ENCODE measurements at regions not wholly inside any gene's neighbourhood (a gene's known extent, or its start where the extent isn't known, plus 50 kb on each side); places are given as distances from the start of the nearest gene placed in this dataset.

DNA sequence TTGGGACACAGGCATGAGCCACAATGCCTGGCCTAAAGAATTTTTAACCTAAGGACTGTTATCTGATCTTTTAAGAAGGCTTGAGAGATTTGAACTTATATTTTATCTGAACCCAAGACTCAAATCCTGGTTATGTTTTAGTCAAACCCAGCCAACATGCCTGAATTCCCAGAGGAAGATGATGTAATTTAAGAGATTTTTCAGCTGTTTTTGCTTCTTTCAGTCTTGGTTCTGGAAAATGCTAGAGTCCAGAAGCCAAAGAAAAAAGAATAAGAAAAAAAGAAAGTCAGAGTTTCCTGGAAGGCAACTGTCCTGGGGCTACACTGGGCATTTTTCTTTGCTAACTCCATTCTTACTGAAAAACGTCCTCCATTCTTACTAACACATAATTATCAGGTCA lies 85.8 kb downstream of the SNX18 start:
- H3K9ac ChIP-seq (ENCODE audit: control insufficient read depth, extremely low read depth, insufficient read depth, low read length), result no peak overlapping the region
- no peaks in the 10 kb centered on the region for H3K79me2 ChIP-seq (ENCODE audit: control insufficient read depth, insufficient read depth, low read length)
- H3K27me3 ChIP-seq (ENCODE audit: control insufficient read depth, extremely low read depth, insufficient read depth, low read length), result no peaks in the 10 kb centered on the region
- H3K4me3 ChIP-seq (ENCODE audit: control insufficient read depth in 2 of 3, extremely low read depth in 1 of 3, insufficient read depth in 2 of 3, low read depth in 1 of 3, low read length in 3 of 3), result no peak overlapping the region
- no peak for TF ChIP-seq EZH2 (IDR thresholded peaks at IDR 0.05; ENCODE audit: low read length)
- TF ChIP-seq, protein P1, sequence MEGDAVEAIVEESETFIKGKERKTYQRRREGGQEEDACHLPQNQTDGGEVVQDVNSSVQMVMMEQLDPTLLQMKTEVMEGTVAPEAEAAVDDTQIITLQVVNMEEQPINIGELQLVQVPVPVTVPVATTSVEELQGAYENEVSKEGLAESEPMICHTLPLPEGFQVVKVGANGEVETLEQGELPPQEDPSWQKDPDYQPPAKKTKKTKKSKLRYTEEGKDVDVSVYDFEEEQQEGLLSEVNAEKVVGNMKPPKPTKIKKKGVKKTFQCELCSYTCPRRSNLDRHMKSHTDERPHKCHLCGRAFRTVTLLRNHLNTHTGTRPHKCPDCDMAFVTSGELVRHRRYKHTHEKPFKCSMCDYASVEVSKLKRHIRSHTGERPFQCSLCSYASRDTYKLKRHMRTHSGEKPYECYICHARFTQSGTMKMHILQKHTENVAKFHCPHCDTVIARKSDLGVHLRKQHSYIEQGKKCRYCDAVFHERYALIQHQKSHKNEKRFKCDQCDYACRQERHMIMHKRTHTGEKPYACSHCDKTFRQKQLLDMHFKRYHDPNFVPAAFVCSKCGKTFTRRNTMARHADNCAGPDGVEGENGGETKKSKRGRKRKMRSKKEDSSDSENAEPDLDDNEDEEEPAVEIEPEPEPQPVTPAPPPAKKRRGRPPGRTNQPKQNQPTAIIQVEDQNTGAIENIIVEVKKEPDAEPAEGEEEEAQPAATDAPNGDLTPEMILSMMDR (optimal IDR thresholded peaks at IDR 0.05 in 1 of 3, IDR thresholded peaks at IDR 0.05 in 1 of 3, conservative IDR thresholded peaks at IDR 0.05 in 1 of 3; ENCODE audit: extremely low read depth in 1 of 3, insufficient read depth in 2 of 3, low read length in 3 of 3), result no peak
- DNase-seq (ENCODE audit: low read depth, low spot score) (no peak), FAIRE-seq (no peak)
- H3K36me3 ChIP-seq (ENCODE audit: control insufficient read depth in 2 of 2, extremely low read depth in 1 of 2, insufficient read depth in 2 of 2, low read length in 2 of 2), result no peaks in the 10 kb centered on the region
- no peak overlapping the region for H2AFZ ChIP-seq (ENCODE audit: control insufficient read depth, low read length)
- no peaks in the 10 kb centered on the region for H3K9me1 ChIP-seq (ENCODE audit: control insufficient read depth, extremely low read depth, insufficient read depth, low read length)
- H3K9me3 ChIP-seq (ENCODE audit: control insufficient read depth, low read depth, low read length), result no peaks in the 10 kb centered on the region
- H3K4me1 ChIP-seq (ENCODE audit: control insufficient read depth, extremely low read depth, insufficient read depth, low read length), result no peaks in the 10 kb centered on the region
- dilution Hi-C loops (cut with MboI; ENCODE audit: extremely low pct_ligation_motif_present, low sequenced_read_pairs), result no loop called here
- no peak overlapping the region for H3K4me2 ChIP-seq (ENCODE audit: control insufficient read depth, extremely low read depth, insufficient read depth, low read depth, low read length)
- H4K20me1 ChIP-seq (ENCODE audit: control insufficient read depth, extremely low read depth, insufficient read depth, low read length), result no peaks in the 10 kb centered on the region
- H3K27ac ChIP-seq (ENCODE audit: control insufficient read depth, insufficient read depth, low read length), result no peak overlapping the region

DNA sequence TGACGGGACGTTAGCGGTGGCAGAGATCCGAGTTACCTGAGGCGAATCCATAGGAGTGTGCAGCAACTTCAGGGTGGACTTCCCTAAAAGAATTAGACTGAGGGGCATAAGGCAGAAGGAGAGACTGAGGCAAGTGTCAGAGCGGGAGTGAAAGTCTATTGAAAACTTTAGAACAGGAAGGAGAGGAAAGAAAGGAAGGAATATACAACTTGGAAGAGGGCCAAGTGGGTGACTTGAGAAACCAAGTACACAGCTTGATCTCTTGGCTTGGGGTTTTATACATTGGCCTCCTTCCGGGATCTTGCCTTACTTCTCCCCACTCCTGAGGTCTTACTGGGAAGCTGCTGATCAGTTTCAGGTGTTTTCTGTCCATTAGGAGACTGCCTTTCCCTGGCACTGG lies 84.9 kb downstream of the SNX18 start:
- TF ChIP-seq EZH2 (IDR thresholded peaks at IDR 0.05; ENCODE audit: low read length), result no peak
- TF ChIP-seq, protein P1 (optimal IDR thresholded peaks at IDR 0.05 in 1 of 3, IDR thresholded peaks at IDR 0.05 in 1 of 3, conservative IDR thresholded peaks at IDR 0.05 in 1 of 3; ENCODE audit: extremely low read depth in 1 of 3, insufficient read depth in 2 of 3, low read length in 3 of 3), result no peak
- Histone ChIP-seq H3K9me3 (ENCODE audit: control insufficient read depth, low read depth, low read length) (no peaks in the 10 kb centered on the region), H3K9ac (ENCODE audit: control insufficient read depth, extremely low read depth, insufficient read depth, low read length) (no peak overlapping the region), H3K79me2 (ENCODE audit: control insufficient read depth, insufficient read depth, low read length) (no peaks in the 10 kb centered on the region), H3K4me3 (ENCODE audit: control insufficient read depth in 2 of 3, extremely low read depth in 1 of 3, insufficient read depth in 2 of 3, low read depth in 1 of 3, low read length in 3 of 3) (no peak overlapping the region), H3K4me1 (ENCODE audit: control insufficient read depth, extremely low read depth, insufficient read depth, low read length) (no peaks in the 10 kb centered on the region), H3K4me2 (ENCODE audit: control insufficient read depth, extremely low read depth, insufficient read depth, low read depth, low read length) (no peak overlapping the region), H3K27me3 (ENCODE audit: control insufficient read depth, extremely low read depth, insufficient read depth, low read length) (no peaks in the 10 kb centered on the region), H3K27ac (ENCODE audit: control insufficient read depth, insufficient read depth, low read length) (no peak overlapping the region), H3K9me1 (ENCODE audit: control insufficient read depth, extremely low read depth, insufficient read depth, low read length) (no peaks in the 10 kb centered on the region), H3K36me3 (ENCODE audit: control insufficient read depth in 2 of 2, extremely low read depth in 1 of 2, insufficient read depth in 2 of 2, low read length in 2 of 2) (no peaks in the 10 kb centered on the region), H2AFZ (ENCODE audit: control insufficient read depth, low read length) (no peak overlapping the region), H4K20me1 (ENCODE audit: control insufficient read depth, extremely low read depth, insufficient read depth, low read length) (no peaks in the 10 kb centered on the region)
- DNase-seq (ENCODE audit: low read depth, low spot score), result no peak
- dilution Hi-C loops (cut with MboI; ENCODE audit: extremely low pct_ligation_motif_present, low sequenced_read_pairs), result no loop called here
- no peak for FAIRE-seq

All from keratinocyte (primary cell).